CD4-positive, alpha-beta memory T cell (primary cell): ENCODE measurements at regions not wholly inside any gene's neighbourhood (a gene's known extent, or its start where the extent isn't known, plus 50 kb on each side); places are given as distances from the start of the nearest gene placed in this dataset.
"Not testable (repeated sequence)": the region's sequence is repeated elsewhere in the genome, so short reads cannot be mapped to it uniquely, and the experiment has no call there.

Experiments
- CTCF ChIA-PET: fragments of 350-600 bp; sonication (Branson Sonifier 250); formaldehyde crosslinking; loops from one replicate; lab custom pipeline; 2021; ENCODE audit warnings: inconsistent platforms; ENCODE audit not compliant: partially characterized antibody; lab: Charles Lee
- POLR2A ChIA-PET: fragments of 350-600 bp; sonication (Branson Sonifier 250); formaldehyde crosslinking; loops from one replicate; lab custom pipeline; 2021; ENCODE audit not compliant: partially characterized antibody; lab: Charles Lee
- DNase-seq, 5 donors: peaks; one replicate each; pipeline versions ENCODE4 v3.0.0 to v3.0.0-alpha.2; 2020 to 2022; ENCODE audit warnings: mixed read lengths in 1 of 5
- H3K27ac ChIP-seq: one replicate; pipeline ENCODE4 v1.7.0; 2013; ENCODE audit warnings: low read depth, low read length
- H3K27me3 ChIP-seq: 2 replicates; pipeline ENCODE4 v1.7.0; 2013; ENCODE audit warnings: mild to moderate bottlenecking, low read length, moderate library complexity; ENCODE audit not compliant: insufficient read depth
- H3K36me3 ChIP-seq: 2 replicates; pipeline ENCODE4 v1.7.0; 2013; ENCODE audit warnings: mild to moderate bottlenecking, low read length, moderate library complexity; ENCODE audit not compliant: insufficient read depth
- H3K4me1 ChIP-seq: 2 replicates; pipeline ENCODE4 v1.7.0; 2013; ENCODE audit warnings: mild to moderate bottlenecking, low read length, moderate library complexity; ENCODE audit not compliant: insufficient read depth
- H3K4me3 ChIP-seq, 2 donors: one replicate each; pipeline ENCODE4 v1.7.0; 2013; ENCODE audit warnings: low read length in 2 of 2, mild to moderate bottlenecking in 1 of 2
- H3K9me3 ChIP-seq, 2 donors: one replicate each; pipeline ENCODE4 v1.7.0; 2013; ENCODE audit warnings: low read length in 2 of 2, control low read depth in 1 of 2; ENCODE audit not compliant: control insufficient read depth in 1 of 2
- H3K27ac Mint-ChIP-seq, 7 donors: one replicate each; pipeline ENCODE4 v1.8.0; 2020 to 2021; ENCODE audit warnings: mixed read lengths in 7 of 7, mild to moderate bottlenecking in 6 of 7, inconsistent platforms in 3 of 7, moderate library complexity in 3 of 7
- H3K27me3 Mint-ChIP-seq, 2 donors: one replicate each; pipeline ENCODE4 v1.8.0; 2020 to 2021; ENCODE audit warnings: mixed read lengths in 2 of 2
- H3K36me3 Mint-ChIP-seq, 2 donors: one replicate each; pipeline ENCODE4 v1.8.0; 2020 to 2021; ENCODE audit warnings: mixed read lengths in 2 of 2, inconsistent platforms in 1 of 2, mild to moderate bottlenecking in 1 of 2
- H3K4me1 Mint-ChIP-seq, 4 donors: one replicate each; pipeline ENCODE4 v1.8.0; 2020 to 2021; ENCODE audit warnings: mixed read lengths in 4 of 4, mild to moderate bottlenecking in 1 of 4
- H3K4me3 Mint-ChIP-seq, 8 donors: one replicate each; pipeline ENCODE4 v1.8.0; 2020 to 2021; ENCODE audit warnings: mixed read lengths in 8 of 8, mild to moderate bottlenecking in 7 of 8, moderate library complexity in 6 of 8, inconsistent platforms in 3 of 8
- H3K9me3 Mint-ChIP-seq, 8 donors: one replicate each; pipeline ENCODE4 v1.8.0; 2020 to 2021; ENCODE audit warnings: mixed read lengths in 8 of 8, mild to moderate bottlenecking in 5 of 8, inconsistent platforms in 3 of 8, moderate library complexity in 1 of 8
- intact Hi-C: fragments of 100-400 bp; cut with micrococcal nuclease; formaldehyde crosslinking; loops from one replicate; pipeline ENCODE4 v1.15.1; 2023

GRCh38 chr10:27354643-27355270 is 114.2 kb upstream of the ACBD5 start:
- H3K4me3 Mint-ChIP-seq: peak overlapping the region in 6 of 8 donors; percentile 44 to 76 (median 72)
- peak overlapping the region in 1 of 7 donors; percentile 48 for H3K27ac Mint-ChIP-seq
- H3K27me3 ChIP-seq, H3K4me3 ChIP-seq, CTCF ChIA-PET, H3K4me1 Mint-ChIP-seq, intact Hi-C loops, H3K36me3 ChIP-seq, H3K36me3 Mint-ChIP-seq, H3K27ac ChIP-seq, H3K4me1 ChIP-seq, H3K9me3 Mint-ChIP-seq, H3K9me3 ChIP-seq, POLR2A ChIA-PET, H3K27me3 Mint-ChIP-seq: not testable (repeated sequence)
- peak in 1 of 5 donors; percentile 9 for DNase-seq

DNA sequence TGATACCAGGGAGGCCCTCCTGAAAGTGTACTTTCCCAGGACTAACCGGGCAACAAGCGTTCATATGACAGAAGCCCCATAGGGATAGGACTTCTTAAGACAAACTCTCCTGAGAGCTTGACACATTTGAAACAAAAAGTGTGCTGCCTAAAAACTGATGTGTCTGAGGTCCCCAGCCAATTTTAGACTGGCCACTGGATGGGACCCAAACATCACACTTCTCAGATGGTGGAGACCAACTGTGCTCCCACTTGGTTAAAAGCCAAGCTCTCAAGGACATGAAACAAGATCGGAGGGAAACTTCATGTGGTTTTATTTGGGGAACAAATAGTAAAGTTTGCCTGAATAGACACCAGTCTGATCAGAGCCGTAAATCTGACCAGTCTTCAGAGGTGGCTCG is 113.5 kb upstream of the ACBD5 start:
- H3K27ac ChIP-seq, H3K4me1 Mint-ChIP-seq, POLR2A ChIA-PET, H3K4me3 ChIP-seq, H3K9me3 Mint-ChIP-seq, intact Hi-C loops, H3K9me3 ChIP-seq, H3K27me3 ChIP-seq, H3K36me3 Mint-ChIP-seq, DNase-seq, H3K4me1 ChIP-seq, H3K36me3 ChIP-seq: not testable (repeated sequence)
- peak overlapping the region in 6 of 8 donors; percentile 44 to 76 (median 72) for H3K4me3 Mint-ChIP-seq
- CTCF ChIA-PET: interaction anchor here (1.0 kb wide), 1 partner anchor 130 kb away, joined by 3 read pairs; no protein-coding TSS in a partner anchor
- H3K27ac Mint-ChIP-seq: peak overlapping the region in 2 of 7 donors; percentile 23 to 83
- peaks cover 9 to 12% of the 10 kb centered on the region in 2 donors for H3K27me3 Mint-ChIP-seq

- ChIA-PET POLR2A (no interaction called here), CTCF (no interaction called here)
- intact Hi-C loops: no loop called here
- H3K36me3 Mint-ChIP-seq: no peaks in the 10 kb centered on the region
- peaks cover 12 to 22% of the 10 kb centered on the region in 2 donors for H3K27me3 Mint-ChIP-seq
- no peak overlapping the region for H3K27ac Mint-ChIP-seq
- Histone ChIP-seq H3K9me3 (no peaks in the 10 kb centered on the region), H3K4me3 (no peak overlapping the region), H3K27ac (no peak overlapping the region), H3K36me3 (no peaks in the 10 kb centered on the region), H3K27me3 (no peaks in the 10 kb centered on the region), H3K4me1 (no peaks in the 10 kb centered on the region)
- no peak overlapping the region for H3K4me3 Mint-ChIP-seq
- no peaks in the 10 kb centered on the region for H3K9me3 Mint-ChIP-seq
- no peak for DNase-seq
- H3K4me1 Mint-ChIP-seq: peaks cover 5 to 13% (median 8%) of the 10 kb centered on the region in 4 donors
Measured at GRCh38 chr10:27349987-27350386, 109.4 kb upstream of the ACBD5 start.

DNA sequence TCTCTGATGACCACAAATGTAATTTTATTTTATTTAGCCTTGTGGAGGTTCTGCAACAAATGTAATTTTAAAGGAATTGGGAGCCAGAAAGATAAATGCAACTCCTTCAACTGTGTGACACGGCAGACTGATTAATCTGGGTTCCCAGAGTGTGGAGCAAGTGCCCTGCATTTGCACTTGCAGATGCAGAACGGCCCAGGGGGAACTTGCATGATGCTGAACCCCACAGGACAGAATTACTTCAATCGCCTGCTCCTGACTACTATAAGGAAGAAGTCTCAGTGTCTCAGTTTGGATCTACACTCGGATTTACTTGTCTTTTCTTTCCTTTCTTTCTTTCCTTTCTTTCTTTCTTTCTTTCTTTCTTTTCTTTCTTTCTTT is 107.2 kb upstream of the ACBD5 start:
- H3K4me3 Mint-ChIP-seq, H3K4me3 ChIP-seq, H3K27ac Mint-ChIP-seq, H3K36me3 Mint-ChIP-seq, H3K36me3 ChIP-seq, H3K4me1 ChIP-seq, H3K9me3 ChIP-seq, intact Hi-C loops, H3K27ac ChIP-seq, H3K9me3 Mint-ChIP-seq, DNase-seq, POLR2A ChIA-PET, H3K27me3 ChIP-seq: not testable (repeated sequence)
- Mint-ChIP-seq H3K27me3 (peaks cover 7 to 22% of the 10 kb centered on the region in 2 donors), H3K4me1 (peaks cover 5 to 15% (median 8%) of the 10 kb centered on the region in 4 donors)
- CTCF ChIA-PET: interaction anchor here (1.4 kb wide), 1 partner anchor 13 kb away, joined by 5 read pairs; no protein-coding TSS in a partner anchor

- Mint-ChIP-seq H3K4me1 (peaks cover 5 to 15% (median 8%) of the 10 kb centered on the region in 4 donors), H3K27me3 (peaks cover 3 to 13% of the 10 kb centered on the region in 2 donors), H3K27ac (no peak overlapping the region), H3K36me3 (no peaks in the 10 kb centered on the region), H3K9me3 (no peaks in the 10 kb centered on the region), H3K4me3 (peak overlapping the region in 2 of 8 donors; percentile 19 to 40)
- DNase-seq: no peak
- intact Hi-C loops: no loop called here
- H3K9me3 ChIP-seq: no peaks in the 10 kb centered on the region
- no peaks in the 10 kb centered on the region for H3K36me3 ChIP-seq
- H3K4me1 ChIP-seq: no peaks in the 10 kb centered on the region
- H3K27me3 ChIP-seq: no peaks in the 10 kb centered on the region
- no peak overlapping the region for H3K27ac ChIP-seq
- CTCF ChIA-PET: interaction anchor here (1.1 kb wide), 1 partner anchor 13 kb away, joined by 3 read pairs; no protein-coding TSS in a partner anchor
- POLR2A ChIA-PET: no interaction called here
- no peak overlapping the region for H3K4me3 ChIP-seq
Measured at GRCh38 chr10:27345455-27345920, 104.9 kb upstream of the ACBD5 start.

DNA sequence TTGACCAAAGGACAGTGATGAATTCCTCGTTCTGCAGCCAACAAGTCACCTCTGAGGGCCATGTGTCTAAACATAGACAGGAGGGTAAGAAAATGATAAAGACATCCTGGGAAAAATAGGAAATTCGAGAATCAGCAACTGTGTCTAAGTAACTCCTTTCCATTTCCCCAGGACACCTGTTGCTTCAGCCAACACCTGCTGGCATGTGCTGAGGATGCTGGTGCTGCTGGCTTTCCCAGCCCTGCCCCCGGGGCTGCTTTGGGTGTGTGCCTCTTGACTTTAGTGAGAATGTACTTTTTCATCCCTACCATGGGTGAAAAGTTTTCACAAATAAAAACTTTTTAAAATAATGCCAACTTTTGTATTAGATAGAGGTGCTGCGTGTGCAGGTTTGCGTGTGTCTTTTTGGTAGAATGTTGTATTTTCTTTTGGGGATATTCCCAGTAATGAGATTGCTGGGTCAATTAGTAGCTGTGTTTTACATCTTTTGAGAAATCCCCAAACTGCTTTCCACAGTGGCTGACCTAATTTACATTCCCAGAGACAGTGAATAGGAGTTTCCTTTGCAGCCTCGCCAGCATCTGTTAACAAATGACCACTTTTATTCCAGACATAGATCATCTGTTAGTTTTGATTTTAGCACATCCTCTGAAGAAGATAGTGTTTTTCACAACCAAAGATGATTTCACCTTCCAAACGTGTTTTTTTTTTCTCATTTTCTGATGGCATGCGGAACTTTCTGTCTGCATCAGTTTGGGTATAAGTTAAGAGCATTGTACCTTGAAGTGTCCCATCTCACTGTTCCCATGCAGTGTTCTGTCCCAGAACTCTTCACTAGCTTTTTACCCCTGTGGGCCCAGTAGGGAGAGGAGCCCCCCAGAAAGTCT is 104.2 kb upstream of the ACBD5 start:
- intact Hi-C loops: no loop called here

DNA sequence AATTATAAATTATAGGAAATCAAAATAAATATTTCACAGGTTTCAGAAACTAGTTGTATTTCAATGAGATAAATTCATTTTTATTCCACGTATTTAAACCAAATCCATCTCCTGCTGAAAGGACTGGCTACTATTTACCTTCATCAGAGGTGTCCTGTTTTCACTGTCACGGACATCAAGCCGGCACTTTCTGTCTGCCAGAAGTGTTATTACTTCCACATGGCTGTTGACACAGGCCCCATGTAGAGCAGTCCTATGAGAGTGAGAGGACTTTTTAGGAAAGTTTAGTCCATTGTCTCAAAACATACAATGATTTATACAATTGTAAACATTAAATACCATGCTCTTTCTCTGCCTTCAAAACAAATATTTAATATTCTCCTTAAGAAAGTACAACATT is 100.4 kb upstream of the ACBD5 start:
- Histone ChIP-seq H3K27me3 (no peaks in the 10 kb centered on the region), H3K4me3 (no peak overlapping the region), H3K4me1 (no peaks in the 10 kb centered on the region), H3K9me3 (no peaks in the 10 kb centered on the region), H3K27ac (no peak overlapping the region), H3K36me3 (no peaks in the 10 kb centered on the region)
- Mint-ChIP-seq H3K27me3 (peaks cover 0 to 2% of the 10 kb centered on the region in 2 donors), H3K4me1 (peaks cover 5 to 15% (median 6%) of the 10 kb centered on the region in 4 donors), H3K4me3 (no peak overlapping the region), H3K27ac (no peak overlapping the region), H3K36me3 (no peaks in the 10 kb centered on the region), H3K9me3 (no peaks in the 10 kb centered on the region)
- no peak for DNase-seq
- ChIA-PET POLR2A (no interaction called here), CTCF (interaction anchor here (0.9 kb wide), 1 partner anchor 20 kb away, joined by 3 read pairs; no protein-coding TSS in a partner anchor)
- intact Hi-C loops: no loop called here

More for the DNA sequence above, 104.2 kb upstream of the ACBD5 start:
- POLR2A ChIA-PET: no interaction called here
- H3K9me3 ChIP-seq: no peaks in the 10 kb centered on the region
- no peak overlapping the region for H3K27ac ChIP-seq
- Mint-ChIP-seq H3K4me3 (peak overlapping the region in 2 of 8 donors; percentile 19 to 40), H3K9me3 (no peaks in the 10 kb centered on the region), H3K4me1 (peaks cover 5 to 15% (median 8%) of the 10 kb centered on the region in 4 donors), H3K27me3 (peaks cover 3 to 13% of the 10 kb centered on the region in 2 donors), H3K27ac (no peak overlapping the region), H3K36me3 (no peaks in the 10 kb centered on the region)
- DNase-seq: no peak
- H3K4me3 ChIP-seq: no peak overlapping the region
- H3K4me1 ChIP-seq: no peaks in the 10 kb centered on the region
- H3K27me3 ChIP-seq: no peaks in the 10 kb centered on the region
- CTCF ChIA-PET: interaction anchor here (1.1 kb wide), 1 partner anchor 14 kb away, joined by 3 read pairs; no protein-coding TSS in a partner anchor
- no peaks in the 10 kb centered on the region for H3K36me3 ChIP-seq
